K562 (cell line): ENCODE measurements at regions not wholly inside any gene's neighbourhood (a gene's known extent, or its start where the extent isn't known, plus 50 kb on each side); places are given as distances from the start of the nearest gene placed in this dataset.

Experiments used
- ATAC-seq: fragments of 200-7000 bp; cut with Tn5 transposase; 3 replicates; pipeline ENCODE4 v1.9.1; 2020; ENCODE audit warnings: moderate library complexity
- BruUV-seq: library from RNA; stranded (reverse); fragments of 400-500 nt; replicated peaks from 2 replicates; lab custom pipeline; 2021; lab: Mats Ljungman, UMichigan
- CTCF ChIA-PET: fragments of 300-600 bp; formaldehyde crosslinking; extraction: SDS; loops from one replicate; lab custom pipeline; 2021; ENCODE audit warnings: low intra/inter-chr PET ratio; lab: Yijun Ruan, JAX
- POLR2A ChIA-PET: fragments of 300-600, 350-650 bp; sonication (Branson Sonifier 250); formaldehyde crosslinking; extraction: SDS; loops from one replicate; lab custom pipeline; 2021; ENCODE audit warnings: antibody characterized with exemption, inconsistent platforms; lab: Yijun Ruan, JAX
- DNase-seq, 4 experiments: peaks; one replicate each; pipeline versions ENCODE4 v3.0.0 to v3.0.0-alpha.2; 2011 to 2018; ENCODE audit warnings: low spot score in 3 of 4, mixed read lengths in 3 of 4; ENCODE audit errors: extremely low read depth in 1 of 4
- FAIRE-seq: peaks from 2 replicates; lab custom pipeline; 2011; peaks lifted over from hg19 to GRCh38; lab: Jason Lieb, UNC
- H2AFZ ChIP-seq: 2 replicates; pipeline ENCODE4 v1.6.0; 2011; ENCODE audit warnings: low read depth, low read length, control low read depth, inconsistent platforms
- H3K27ac ChIP-seq: fragments of 200-600 bp; 3 replicates; pipeline ENCODE4 v1.8.0; 2011; ENCODE audit warnings: low read depth, mild to moderate bottlenecking, control low read depth, inconsistent platforms, low read length, moderate library complexity, mixed read lengths; ENCODE audit errors: extremely low read depth
- H3K27me3 ChIP-seq, 2 experiments: fragments of 300-600 bp in 1 of 2; 2 replicates in 1 of 2; 3 replicates in 1 of 2; pipeline versions ENCODE4 v1.6.0 to v1.8.0; 2011; ENCODE audit warnings: inconsistent platforms in 2 of 2, low read length in 2 of 2, mild to moderate bottlenecking in 1 of 2, mixed read lengths in 1 of 2, moderate library complexity in 1 of 2; ENCODE audit not compliant: control insufficient read depth in 2 of 2, insufficient read depth in 2 of 2
- H3K36me3 ChIP-seq: fragments of 300-600 bp; 3 replicates; pipeline ENCODE4 v1.8.0; 2011; ENCODE audit warnings: mild to moderate bottlenecking, low read length, inconsistent platforms; ENCODE audit not compliant: control insufficient read depth, insufficient read depth
- H3K4me1 ChIP-seq, 2 experiments: fragments of 200-600 bp in 1 of 2; replicated peaks in 1 of 2; 2 replicates in 1 of 2; 3 replicates in 1 of 2; pipeline versions ENCODE4 v1.5.1 to v1.8.0; 2011; ENCODE audit warnings: inconsistent platforms in 2 of 2, low read length in 2 of 2, mild to moderate bottlenecking in 1 of 2, mixed read lengths in 1 of 2, moderate library complexity in 1 of 2; ENCODE audit not compliant: control insufficient read depth in 2 of 2, insufficient read depth in 2 of 2
- H3K4me2 ChIP-seq: 2 replicates; pipeline ENCODE4 v1.6.1; 2011; ENCODE audit warnings: low read length, control low read depth, inconsistent platforms, mixed read lengths; ENCODE audit not compliant: insufficient read depth
- H3K4me3 ChIP-seq: fragments of 200-600 bp; sonication (generic), shearing (Covaris generic); 2 replicates; pipeline ENCODE4 v1.5.1; 2016; ENCODE audit warnings: control low read depth, inconsistent platforms
- H3K79me2 ChIP-seq: fragments of 200-600 bp; 3 replicates; pipeline ENCODE4 v1.8.0; 2011; ENCODE audit warnings: low read length, inconsistent platforms; ENCODE audit not compliant: control insufficient read depth, insufficient read depth
- H3K9ac ChIP-seq, 2 experiments: 2 replicates each; pipeline versions ENCODE4 v1.6.0 to v1.6.1; 2011; ENCODE audit warnings: low read depth in 2 of 2, low read length in 2 of 2, control low read depth in 1 of 2, inconsistent platforms in 1 of 2, mild to moderate bottlenecking in 1 of 2, mixed read lengths in 1 of 2; ENCODE audit not compliant: insufficient read depth in 1 of 2
- H3K9me1 ChIP-seq: one replicate; pipeline ENCODE4 v1.6.0; 2011; ENCODE audit warnings: inconsistent platforms, mild to moderate bottlenecking, low read length, moderate library complexity; ENCODE audit not compliant: control insufficient read depth, insufficient read depth
- H3K9me3 ChIP-seq: replicated peaks from 2 replicates; pipeline ENCODE4 v1.5.1; 2011; ENCODE audit warnings: low read depth, low read length, inconsistent platforms; ENCODE audit not compliant: control insufficient read depth, insufficient read depth
- H4K20me1 ChIP-seq: replicated peaks from 2 replicates; pipeline ENCODE4 v1.6.1; 2011; ENCODE audit warnings: low read length, inconsistent platforms, mixed read lengths; ENCODE audit not compliant: control insufficient read depth, insufficient read depth
- GABPB2 ChIP-seq: fragments of 250-450 bp; sonication (Bioruptor Pico); conservative IDR thresholded peaks from 2 replicates; pipeline ENCODE4 v1.5.1; 2021; ENCODE audit warnings: mild to moderate bottlenecking
- THRAP3 ChIP-seq: fragments of 450-650 bp; IDR thresholded peaks from 2 replicates; pipeline ENCODE4 v1.6.1; 2016; ENCODE audit warnings: mild to moderate bottlenecking, inconsistent platforms, borderline replicate concordance
- WGBS: fragments of 100-300 bp; shearing (Covaris generic); methylation state at CpG from one replicate; pipeline ENCODE4 v1.1.6; 2016; ENCODE audit warnings: low coverage, mixed read lengths; ENCODE audit not compliant: insufficient coverage; ENCODE audit errors: missing lambda C conversion rate; 5-methylcytosine and 5-hydroxymethylcytosine counted together
- in situ Hi-C: fragments of 300-500 bp; cut with MboI; formaldehyde crosslinking; loops from 4 replicates; pipeline ENCODE4 v1.15.0; 2018; ENCODE audit warnings: inconsistent platforms, mixed read lengths
- intact Hi-C: fragments of 100-400 bp; cut with micrococcal nuclease; formaldehyde crosslinking; loops from 2 replicates; pipeline ENCODE4 v1.14.2; 2022
- TF ChIP-seq, protein P1 (sequence below): fragments of 250-450 bp; sonication (Bioruptor Pico); IDR thresholded peaks from 2 replicates; pipeline ENCODE4 v1.8.0; 2022; ENCODE audit warnings: inconsistent platforms
- TF ChIP-seq, protein P2 (sequence below): fragments of 450-650 bp; IDR thresholded peaks from 2 replicates; pipeline ENCODE4 v1.6.1; 2016; ENCODE audit warnings: antibody characterized with exemption

DNA sequence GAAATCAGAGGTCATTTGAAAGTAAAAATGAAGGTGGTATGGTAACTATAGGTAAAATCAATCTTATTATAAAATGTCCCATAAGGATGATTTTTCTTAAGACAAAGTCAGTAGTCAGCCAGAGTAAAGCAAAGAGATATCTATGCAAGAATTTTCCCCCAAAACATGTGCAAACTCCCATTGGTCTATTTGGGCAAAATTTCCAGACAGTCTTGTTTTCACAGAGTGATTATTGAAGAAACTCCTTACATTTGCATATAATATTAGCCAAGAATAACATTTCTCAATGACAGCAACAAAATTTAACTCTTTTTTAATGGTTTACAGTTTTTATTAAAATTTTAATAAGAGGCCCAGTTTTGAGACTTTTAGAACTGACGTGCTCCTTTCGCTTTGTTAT lies 406.1 kb upstream of the GRAMD2B start:
- Histone ChIP-seq H2AFZ (no peak overlapping the region), H3K4me1 (no peaks in the 10 kb centered on the region), H4K20me1 (no peaks in the 10 kb centered on the region), H3K27me3 (no peaks in the 10 kb centered on the region), H3K27ac (no peak overlapping the region), H3K79me2 (no peaks in the 10 kb centered on the region), H3K9me3 (no peaks in the 10 kb centered on the region), H3K36me3 (no peaks in the 10 kb centered on the region), H3K9ac (no peak overlapping the region), H3K4me3 (no peak overlapping the region), H3K9me1 (no peaks in the 10 kb centered on the region), H3K4me2 (no peak overlapping the region)
- intact Hi-C loops, result no loop called here
- FAIRE-seq (no peak), DNase-seq (no peak), ATAC-seq (no peak)
- WGBS, result 0% methylated on average over 2 of the region's 2 CpGs
- TF ChIP-seq, protein P1, sequence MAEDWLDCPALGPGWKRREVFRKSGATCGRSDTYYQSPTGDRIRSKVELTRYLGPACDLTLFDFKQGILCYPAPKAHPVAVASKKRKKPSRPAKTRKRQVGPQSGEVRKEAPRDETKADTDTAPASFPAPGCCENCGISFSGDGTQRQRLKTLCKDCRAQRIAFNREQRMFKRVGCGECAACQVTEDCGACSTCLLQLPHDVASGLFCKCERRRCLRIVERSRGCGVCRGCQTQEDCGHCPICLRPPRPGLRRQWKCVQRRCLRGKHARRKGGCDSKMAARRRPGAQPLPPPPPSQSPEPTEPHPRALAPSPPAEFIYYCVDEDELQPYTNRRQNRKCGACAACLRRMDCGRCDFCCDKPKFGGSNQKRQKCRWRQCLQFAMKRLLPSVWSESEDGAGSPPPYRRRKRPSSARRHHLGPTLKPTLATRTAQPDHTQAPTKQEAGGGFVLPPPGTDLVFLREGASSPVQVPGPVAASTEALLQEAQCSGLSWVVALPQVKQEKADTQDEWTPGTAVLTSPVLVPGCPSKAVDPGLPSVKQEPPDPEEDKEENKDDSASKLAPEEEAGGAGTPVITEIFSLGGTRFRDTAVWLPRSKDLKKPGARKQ, result no peak
- TF ChIP-seq THRAP3 (no peak), GABPB2 (CRISPR knock-in tag) (no peak)
- TF ChIP-seq, protein P2, sequence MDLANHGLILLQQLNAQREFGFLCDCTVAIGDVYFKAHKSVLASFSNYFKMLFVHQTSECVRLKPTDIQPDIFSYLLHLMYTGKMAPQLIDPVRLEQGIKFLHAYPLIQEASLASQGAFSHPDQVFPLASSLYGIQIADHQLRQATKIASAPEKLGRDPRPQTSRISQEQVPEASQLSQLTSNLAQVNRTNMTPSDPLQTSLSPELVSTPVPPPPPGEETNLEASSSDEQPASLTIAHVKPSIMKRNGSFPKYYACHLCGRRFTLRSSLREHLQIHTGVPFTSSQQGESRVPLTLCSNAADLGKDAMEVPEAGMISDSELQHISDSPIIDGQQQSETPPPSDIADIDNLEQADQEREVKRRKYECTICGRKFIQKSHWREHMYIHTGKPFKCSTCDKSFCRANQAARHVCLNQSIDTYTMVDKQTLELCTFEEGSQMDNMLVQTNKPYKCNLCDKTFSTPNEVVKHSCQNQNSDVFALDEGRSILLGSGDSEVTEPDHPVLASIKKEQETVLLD, result no peak
- POLR2A ChIA-PET, result no interaction called here
- CTCF ChIA-PET, result no interaction called here
- in situ Hi-C loops, result no loop called here
- no TSS peak for BruUV-seq
